ENCODE measurements at regions not wholly inside any gene's neighbourhood (a gene's known extent, or its start where the extent isn't known, plus 50 kb on each side); places are given as distances from the start of the nearest gene placed in this dataset.

DNA sequence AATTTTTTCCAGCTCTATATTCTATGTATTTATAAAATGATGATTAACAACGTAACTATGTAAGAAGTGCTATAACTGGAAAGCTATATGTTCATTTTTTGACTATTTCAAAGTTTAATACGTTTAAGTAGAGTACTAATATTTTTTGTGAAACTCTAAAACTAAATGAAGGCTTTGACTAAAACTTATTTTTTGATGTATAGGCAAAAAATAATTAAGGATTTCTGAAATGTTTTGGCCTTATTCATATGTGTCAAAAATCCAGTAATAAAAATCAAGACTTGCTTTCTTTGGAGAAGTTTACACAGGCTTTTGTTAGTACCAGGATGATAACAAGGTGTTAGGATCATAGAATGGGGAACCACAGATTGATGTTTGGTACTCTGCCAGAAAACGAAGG is 58.2 kb upstream of the ZEB2 start:
- no peaks in the 10 kb centered on the region for H3K27me3 ChIP-seq (ENCODE audit: control insufficient read depth in 5 of 5, insufficient read depth in 4 of 5, low read length in 5 of 5)
- H3K27ac ChIP-seq (ENCODE audit: low read depth, low read length) = no peak overlapping the region
- H3K4me1 ChIP-seq (ENCODE audit: control insufficient read depth in 5 of 5, insufficient read depth in 5 of 5, low read length in 5 of 5) = peaks cover 0 to 3% (median 0%) of the 10 kb centered on the region in 5 donors
- no peak overlapping the region for H3K4me3 ChIP-seq (ENCODE audit: low read depth in 1 of 5, low read length in 5 of 5)
- H3K36me3 ChIP-seq (ENCODE audit: control insufficient read depth in 5 of 5, insufficient read depth in 5 of 5, low read length in 5 of 5) = no peaks in the 10 kb centered on the region
- H3K9me3 ChIP-seq (ENCODE audit: control insufficient read depth in 5 of 5, low read length in 5 of 5) = no peaks in the 10 kb centered on the region
- no peak overlapping the region for H3K9ac ChIP-seq (ENCODE audit: low read length in 5 of 5)

DNA sequence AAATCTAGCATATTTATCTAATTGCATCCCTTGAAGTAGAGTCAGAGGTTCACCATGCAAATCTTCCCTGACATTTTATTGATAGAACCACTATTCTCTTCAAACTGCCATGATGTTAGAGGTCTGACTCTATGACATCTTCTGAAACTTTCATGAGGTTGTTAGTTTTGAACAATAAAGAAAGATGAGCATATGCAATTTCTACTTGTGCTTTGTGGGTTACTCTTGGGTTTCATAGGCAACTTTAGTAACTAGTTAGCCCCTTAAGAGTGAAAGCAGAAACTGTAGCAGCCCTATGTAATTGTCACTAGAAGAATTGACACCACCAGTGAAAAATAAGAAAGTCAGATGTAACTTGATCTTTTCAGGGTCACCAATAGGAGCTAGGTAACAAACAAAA is 53.1 kb upstream of the ZEB2 start:
- Histone ChIP-seq H3K9ac (ENCODE audit: low read length in 5 of 5) (no peak overlapping the region), H3K27me3 (ENCODE audit: control insufficient read depth in 5 of 5, insufficient read depth in 4 of 5, low read length in 5 of 5) (no peaks in the 10 kb centered on the region), H3K27ac (ENCODE audit: low read depth, low read length) (no peak overlapping the region), H3K4me3 (ENCODE audit: low read depth in 1 of 5, low read length in 5 of 5) (no peak overlapping the region), H3K9me3 (ENCODE audit: control insufficient read depth in 5 of 5, low read length in 5 of 5) (no peaks in the 10 kb centered on the region), H3K36me3 (ENCODE audit: control insufficient read depth in 5 of 5, insufficient read depth in 5 of 5, low read length in 5 of 5) (no peaks in the 10 kb centered on the region), H3K4me1 (ENCODE audit: control insufficient read depth in 5 of 5, insufficient read depth in 5 of 5, low read length in 5 of 5) (no peaks in the 10 kb centered on the region)

- H3K9ac ChIP-seq (ENCODE audit: low read length in 5 of 5) = no peak overlapping the region
- no peaks in the 10 kb centered on the region for H3K27me3 ChIP-seq (ENCODE audit: control insufficient read depth in 5 of 5, insufficient read depth in 4 of 5, low read length in 5 of 5)
- no peaks in the 10 kb centered on the region for H3K4me1 ChIP-seq (ENCODE audit: control insufficient read depth in 5 of 5, insufficient read depth in 5 of 5, low read length in 5 of 5)
- H3K4me3 ChIP-seq (ENCODE audit: low read depth in 1 of 5, low read length in 5 of 5) = no peak overlapping the region
- no peak overlapping the region for H3K27ac ChIP-seq (ENCODE audit: low read depth, low read length)
- H3K36me3 ChIP-seq (ENCODE audit: control insufficient read depth in 5 of 5, insufficient read depth in 5 of 5, low read length in 5 of 5) = no peaks in the 10 kb centered on the region
- no peaks in the 10 kb centered on the region for H3K9me3 ChIP-seq (ENCODE audit: control insufficient read depth in 5 of 5, low read length in 5 of 5)
These were observed 51.9 kb upstream of the ZEB2 start for GRCh38 chr2:144571770-144572169.

DNA sequence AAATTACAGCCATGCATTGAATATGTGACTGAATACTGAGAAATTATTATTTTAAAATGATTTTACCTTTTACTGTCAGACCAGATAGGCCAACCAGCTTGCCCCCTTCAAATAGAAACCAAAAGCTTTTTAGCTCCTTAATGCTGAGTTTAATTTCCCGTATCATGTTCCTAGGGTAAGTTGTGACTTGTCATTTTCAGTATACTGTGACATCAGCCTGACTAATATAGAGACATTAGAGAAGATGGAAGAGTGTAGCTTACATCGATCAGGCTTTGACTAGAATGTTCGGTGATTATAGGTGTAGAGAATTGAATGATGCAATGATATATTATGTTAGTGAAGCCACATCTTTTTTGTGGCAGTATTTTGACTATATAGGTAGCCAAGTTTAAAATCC is 50.6 kb upstream of the ZEB2 start:
- Histone ChIP-seq H3K9ac (ENCODE audit: low read length in 5 of 5) (no peak overlapping the region), H3K4me1 (ENCODE audit: control insufficient read depth in 5 of 5, insufficient read depth in 5 of 5, low read length in 5 of 5) (no peaks in the 10 kb centered on the region), H3K4me3 (ENCODE audit: low read depth in 1 of 5, low read length in 5 of 5) (no peak overlapping the region), H3K36me3 (ENCODE audit: control insufficient read depth in 5 of 5, insufficient read depth in 5 of 5, low read length in 5 of 5) (no peaks in the 10 kb centered on the region), H3K9me3 (ENCODE audit: control insufficient read depth in 5 of 5, low read length in 5 of 5) (no peaks in the 10 kb centered on the region), H3K27me3 (ENCODE audit: control insufficient read depth in 5 of 5, insufficient read depth in 4 of 5, low read length in 5 of 5) (no peaks in the 10 kb centered on the region), H3K27ac (ENCODE audit: low read depth, low read length) (no peak overlapping the region)
